Activated CD8-positive, alpha-beta memory T cell treated with anti-CD3 and anti-CD28 coated beads, Interleukin-2, amount 50 U/mL, for 4 hours (primary cell): ENCODE measurements at regions not wholly inside any gene's neighbourhood (a gene's known extent, or its start where the extent isn't known, plus 50 kb on each side); places are given as distances from the start of the nearest gene placed in this dataset.
"Not testable (repeated sequence)": the region's sequence is repeated elsewhere in the genome, so short reads cannot be mapped to it uniquely, and the experiment has no call there.

Experiments used
- DNase-seq: peaks from one replicate; pipeline ENCODE4 v3.0.0-alpha.2; 2020

DNA sequence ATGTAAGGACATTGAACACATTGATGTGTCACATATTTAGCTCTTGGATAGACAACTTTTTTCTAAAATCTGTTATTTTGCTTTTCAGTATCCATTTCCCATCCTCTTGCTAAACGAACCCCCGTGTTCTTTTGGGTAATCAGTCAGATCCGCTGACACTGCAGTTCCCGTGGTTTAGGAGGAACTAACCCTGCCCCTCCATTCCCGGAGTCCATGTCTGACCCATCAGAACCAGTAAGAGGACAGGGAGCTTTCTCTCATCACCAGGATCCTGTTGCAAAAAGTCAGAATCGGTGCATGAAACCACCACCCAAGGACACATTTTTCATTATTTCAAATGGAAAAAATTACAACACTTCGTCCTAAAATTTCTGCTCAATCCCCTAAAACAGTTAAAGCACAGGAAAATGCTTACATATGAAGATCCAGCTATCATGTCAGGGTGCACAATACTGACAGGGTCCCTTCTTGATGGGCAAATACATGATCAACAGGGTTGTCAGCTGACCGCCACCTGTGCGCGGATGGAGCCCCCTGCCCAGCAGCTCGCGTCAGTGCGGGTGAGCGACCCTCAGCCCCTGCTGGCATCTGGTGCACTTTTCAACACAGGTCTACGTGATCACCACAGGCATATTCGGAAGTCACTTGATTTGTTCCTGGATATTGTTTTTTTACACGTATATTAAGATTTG lies 276.8 kb downstream of the ADGRD1 start:
- DNase-seq, result no peak

- DNase-seq, result no peak
Observed at GRCh38 chr12:131231032-131231980, 277.6 kb downstream of the ADGRD1 start.

- no peak for DNase-seq
Observed at GRCh38 chr12:131232036-131232435, 278.3 kb downstream of the ADGRD1 start.

DNA sequence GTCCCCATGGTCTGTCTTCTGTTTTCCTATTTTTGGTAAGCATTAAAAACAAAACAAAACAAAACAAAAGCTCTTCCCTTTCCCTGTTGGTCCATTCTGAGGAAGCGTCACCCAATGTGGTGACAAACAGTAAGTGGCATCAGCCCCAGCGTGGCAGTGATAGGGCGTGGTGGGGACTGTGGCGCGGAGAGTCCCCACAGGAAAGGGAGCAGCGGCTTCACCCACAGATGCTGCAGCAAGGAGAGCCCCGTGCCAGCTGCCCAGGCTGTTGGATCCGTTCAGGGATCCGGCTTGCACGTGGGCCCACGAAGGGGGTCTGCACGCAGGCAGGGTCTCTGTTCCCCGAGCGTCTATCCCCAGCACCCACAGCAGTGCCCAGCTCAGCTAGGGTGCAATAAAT lies 279.2 kb downstream of the ADGRD1 start:
- not testable (repeated sequence) for DNase-seq

GRCh38 chr12:131233850-131234789 lies 280.4 kb downstream of the ADGRD1 start:
- DNase-seq, result not testable (repeated sequence)

GRCh38 chr12:131234841-131235271 lies 281.1 kb downstream of the ADGRD1 start:
- not testable (repeated sequence) for DNase-seq

GRCh38 chr12:131235871-131236271 lies 282.2 kb downstream of the ADGRD1 start:
- DNase-seq, result no peak

GRCh38 chr12:131239384-131240094 lies 285.8 kb downstream of the ADGRD1 start:
- DNase-seq, result no peak

- no peak for DNase-seq
Observed at GRCh38 chr12:131241517-131241916, 287.8 kb downstream of the ADGRD1 start.

GRCh38 chr12:131242741-131243496 lies 289.2 kb downstream of the ADGRD1 start:
- no peak for DNase-seq

- DNase-seq, result not testable (repeated sequence)
Observed at GRCh38 chr12:131244157-131244688, 290.5 kb downstream of the ADGRD1 start.

GRCh38 chr12:131245161-131245560 lies 291.5 kb downstream of the ADGRD1 start:
- DNase-seq, result not testable (repeated sequence)

DNA sequence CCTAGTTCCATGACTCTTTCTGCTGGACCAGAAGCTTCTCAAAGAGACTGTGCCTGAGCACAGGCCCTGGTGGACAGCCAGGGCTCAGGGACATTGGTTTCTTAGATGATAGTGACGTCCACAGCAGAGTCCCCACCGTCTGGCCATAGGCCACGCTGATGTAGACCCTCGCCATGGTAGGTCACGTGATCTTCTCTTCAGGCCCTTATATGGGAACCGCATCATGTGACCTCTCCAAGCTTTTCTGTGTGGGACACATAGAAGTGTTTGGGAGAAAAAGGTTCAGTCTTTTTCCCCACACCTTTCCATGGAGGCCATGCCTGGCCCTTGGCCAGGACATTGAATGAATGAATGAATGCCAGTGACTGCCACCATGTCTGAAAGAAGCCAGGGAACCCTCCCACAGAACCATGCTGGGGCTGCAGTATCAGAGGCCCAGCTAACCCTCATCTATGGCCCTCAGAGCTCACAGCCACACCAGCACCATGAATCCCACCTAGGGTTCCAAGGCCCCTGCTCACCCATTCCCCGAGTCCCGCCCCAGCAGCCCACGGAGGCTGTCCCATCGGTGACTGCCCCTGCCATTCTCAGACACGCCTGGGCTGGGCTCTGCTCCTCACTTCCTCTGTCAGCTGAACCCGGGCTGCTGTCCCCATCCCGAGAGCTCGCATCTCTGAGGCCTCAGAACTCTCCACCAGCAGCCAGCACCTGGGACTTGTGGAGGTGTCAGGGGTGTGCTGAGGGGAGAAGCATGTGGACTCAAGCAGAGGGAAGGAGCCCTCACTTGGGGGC lies 292.1 kb downstream of the ADGRD1 start:
- no peak for DNase-seq

DNA sequence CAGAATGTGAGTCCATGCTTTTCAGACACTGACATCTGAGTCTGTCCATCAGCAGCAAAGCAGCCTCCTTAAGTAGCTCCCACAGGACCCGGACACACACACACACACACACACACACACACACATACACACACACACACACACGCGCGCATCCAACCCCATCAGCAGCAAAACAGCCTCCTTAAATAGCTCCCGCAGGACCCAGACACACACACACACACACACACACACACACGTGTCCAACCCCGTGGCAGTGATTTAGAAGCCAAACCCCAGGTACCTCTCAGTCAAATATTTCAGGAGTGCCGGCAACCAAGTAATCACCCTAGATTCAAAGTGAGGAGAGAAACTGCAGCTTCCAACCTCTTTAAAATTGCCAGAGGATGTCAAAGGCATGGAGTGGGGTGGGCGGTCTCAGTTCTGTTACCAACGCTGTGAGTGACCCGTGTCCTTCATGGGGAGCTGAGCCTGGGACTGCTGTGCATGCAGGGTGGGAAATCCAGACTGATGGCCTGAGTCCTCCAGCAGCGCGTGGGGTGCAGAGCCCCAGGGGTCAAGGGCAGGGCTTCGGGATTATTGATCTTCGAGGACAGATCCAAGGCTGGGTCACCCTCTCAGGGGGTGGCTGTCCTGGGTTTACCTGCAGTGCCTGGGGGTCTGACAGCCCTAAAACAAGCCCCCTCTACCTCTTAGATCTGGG lies 293.5 kb downstream of the ADGRD1 start:
- DNase-seq, result not testable (repeated sequence)

DNA sequence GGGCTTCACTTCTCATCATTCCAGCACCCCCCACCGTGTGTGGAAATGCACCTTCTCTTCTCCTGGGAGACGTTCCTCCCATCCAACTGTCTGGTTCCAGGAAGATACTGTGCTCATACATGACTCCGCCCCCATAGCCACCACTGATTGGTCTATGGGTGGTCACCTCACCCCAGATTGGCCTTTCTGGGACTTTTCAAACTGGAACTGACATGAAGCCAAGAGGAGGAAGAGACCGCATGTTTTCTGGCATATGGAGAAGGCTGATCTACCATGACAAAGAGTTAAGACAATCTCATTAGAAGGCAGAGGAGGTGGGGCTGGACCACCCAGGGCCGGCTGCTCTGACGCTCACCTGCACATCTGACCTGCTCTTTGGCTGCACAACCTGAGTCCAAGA lies 294.2 kb downstream of the ADGRD1 start:
- DNase-seq, result not testable (repeated sequence)

GRCh38 chr12:131249246-131250027 lies 295.7 kb downstream of the ADGRD1 start:
- DNase-seq, result no peak

- no peak for DNase-seq
Observed at GRCh38 chr12:131250028-131250950, 296.6 kb downstream of the ADGRD1 start.

DNA sequence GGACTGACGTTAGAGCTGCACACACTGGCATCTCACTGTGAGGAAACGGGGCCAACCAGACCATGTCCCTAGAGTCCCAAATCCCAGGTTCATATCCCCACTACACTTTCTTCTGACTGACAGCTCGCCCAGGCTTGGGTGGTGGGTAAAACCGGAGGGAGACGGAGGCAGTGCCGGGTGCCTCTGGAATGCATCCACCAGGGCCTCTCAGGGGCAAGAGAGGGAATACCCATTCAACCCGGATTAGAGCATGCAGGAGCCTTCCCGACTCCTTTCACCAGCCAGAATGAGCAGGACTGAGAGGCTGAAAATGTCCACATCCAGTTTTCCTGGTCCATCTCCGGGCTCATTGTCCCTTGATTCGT lies 297.2 kb downstream of the ADGRD1 start:
- DNase-seq, result no peak
